Peyer's patch (tissue), 4 donors: ENCODE measurements at regions not wholly inside any gene's neighbourhood (a gene's known extent, or its start where the extent isn't known, plus 50 kb on each side); places are given as distances from the start of the nearest gene placed in this dataset.

ENCODE experiments used
- DNase-seq, 3 donors: peaks; one replicate each; pipeline ENCODE4 v3.0.0-alpha.2; 2017 to 2019
- H3K27ac ChIP-seq, 4 donors: fragments of 200-600 bp; sonication (generic); one replicate each; pipeline ENCODE4 v1.5.1; 2016 to 2019
- H3K27me3 ChIP-seq, 2 donors: fragments of 200-600 bp; sonication (generic); one replicate each; pipeline ENCODE4 v1.5.1; 2019
- H3K36me3 ChIP-seq, 3 donors: fragments of 200-600 bp; sonication (generic); one replicate each; pipeline ENCODE4 v1.5.1; 2016 to 2019
- H3K4me1 ChIP-seq, 4 donors: fragments of 200-600 bp; sonication (generic); one replicate each; pipeline ENCODE4 v1.5.1; 2016 to 2019
- H3K4me3 ChIP-seq, 4 donors: fragments of 200-600 bp; sonication (generic); 1 replicate in 3 of 4; 2 replicates in 1 of 4; pipeline ENCODE4 v1.5.1; 2016 to 2019; ENCODE audit warnings: mild to moderate bottlenecking in 1 of 4
- H3K9me3 ChIP-seq, 4 donors: fragments of 200-600 bp; sonication (generic); one replicate each; pipeline ENCODE4 v1.5.1; 2016 to 2019; ENCODE audit warnings: mild to moderate bottlenecking in 1 of 4
- POLR2A ChIP-seq, 2 donors: fragments of 450-650 bp; IDR thresholded peaks; one replicate each; pipeline ENCODE4 v1.5.1; 2017; ENCODE audit warnings: antibody characterized with exemption in 2 of 2, mild to moderate bottlenecking in 2 of 2, moderate library complexity in 2 of 2
- TF ChIP-seq, protein P1 (sequence below), 6 experiments: fragments of 450-650 bp in 4 of 6; fragments of 200-600 bp in 2 of 6; sonication (generic) in 1 of 6; IDR thresholded peaks; one replicate each; pipeline ENCODE4 v1.5.1; 2017 to 2019; ENCODE audit warnings: antibody characterized with exemption in 6 of 6, mild to moderate bottlenecking in 3 of 6, moderate library complexity in 1 of 6

DNA sequence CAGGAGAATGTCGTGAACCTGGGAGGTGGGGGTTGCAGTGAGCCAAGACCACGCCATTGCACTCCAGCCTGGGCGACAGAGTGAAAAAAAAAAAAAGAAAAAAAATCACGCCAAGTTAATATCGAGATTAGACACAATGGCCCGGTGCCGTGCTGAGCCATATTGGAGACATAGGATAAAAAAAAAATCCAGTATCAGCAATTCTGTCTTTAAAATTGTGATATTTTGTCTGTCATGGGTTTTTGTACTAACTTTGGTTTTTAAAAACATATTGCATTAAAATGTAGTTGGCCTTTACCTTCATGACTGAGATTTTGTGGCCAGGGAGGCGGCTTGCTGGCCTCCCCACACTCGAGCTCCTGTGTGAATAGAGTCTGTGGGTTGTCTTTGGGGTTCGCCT, 62.8 kb upstream of the PITRM1 start:
- Histone ChIP-seq H3K36me3 (no peaks in the 10 kb centered on the region), H3K4me3 (no peak overlapping the region), H3K4me1 (peaks cover 0 to 7% (median 0%) of the 10 kb centered on the region in 4 donors), H3K9me3 (no peaks in the 10 kb centered on the region), H3K27ac (no peak overlapping the region), H3K27me3 (no peaks in the 10 kb centered on the region)
- TF ChIP-seq POLR2A (IDR thresholded peaks at IDR 0.05): no peak
- TF ChIP-seq, protein P1, sequence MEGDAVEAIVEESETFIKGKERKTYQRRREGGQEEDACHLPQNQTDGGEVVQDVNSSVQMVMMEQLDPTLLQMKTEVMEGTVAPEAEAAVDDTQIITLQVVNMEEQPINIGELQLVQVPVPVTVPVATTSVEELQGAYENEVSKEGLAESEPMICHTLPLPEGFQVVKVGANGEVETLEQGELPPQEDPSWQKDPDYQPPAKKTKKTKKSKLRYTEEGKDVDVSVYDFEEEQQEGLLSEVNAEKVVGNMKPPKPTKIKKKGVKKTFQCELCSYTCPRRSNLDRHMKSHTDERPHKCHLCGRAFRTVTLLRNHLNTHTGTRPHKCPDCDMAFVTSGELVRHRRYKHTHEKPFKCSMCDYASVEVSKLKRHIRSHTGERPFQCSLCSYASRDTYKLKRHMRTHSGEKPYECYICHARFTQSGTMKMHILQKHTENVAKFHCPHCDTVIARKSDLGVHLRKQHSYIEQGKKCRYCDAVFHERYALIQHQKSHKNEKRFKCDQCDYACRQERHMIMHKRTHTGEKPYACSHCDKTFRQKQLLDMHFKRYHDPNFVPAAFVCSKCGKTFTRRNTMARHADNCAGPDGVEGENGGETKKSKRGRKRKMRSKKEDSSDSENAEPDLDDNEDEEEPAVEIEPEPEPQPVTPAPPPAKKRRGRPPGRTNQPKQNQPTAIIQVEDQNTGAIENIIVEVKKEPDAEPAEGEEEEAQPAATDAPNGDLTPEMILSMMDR (IDR thresholded peaks at IDR 0.05): no peak
- DNase-seq: no peak

DNA sequence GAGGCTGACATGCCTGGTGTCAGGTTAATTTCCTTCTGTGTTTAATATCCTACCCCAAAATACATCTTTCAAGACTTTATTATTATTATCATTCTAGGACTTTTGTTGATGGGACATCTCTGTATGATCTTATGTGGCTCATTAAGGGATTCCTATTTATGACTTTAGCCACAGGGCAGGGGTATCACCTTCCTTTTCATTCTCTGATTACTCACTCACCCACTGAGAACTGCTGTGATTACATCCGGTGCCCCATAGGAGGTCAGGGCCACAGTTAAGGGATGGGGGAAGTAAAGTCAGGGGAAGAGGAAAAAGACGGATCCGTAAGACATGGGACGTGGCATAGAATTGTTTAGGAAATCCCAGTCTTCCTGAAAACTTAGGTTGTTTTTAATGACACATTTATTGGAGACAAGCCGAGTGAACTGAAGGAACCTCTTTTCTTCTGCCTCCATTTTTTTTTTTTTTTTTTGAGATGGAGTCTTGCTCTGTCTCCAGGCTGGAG, 61.0 kb upstream of the PITRM1 start:
- H3K9me3 ChIP-seq: no peaks in the 10 kb centered on the region
- H3K27ac ChIP-seq: no peak overlapping the region
- H3K36me3 ChIP-seq: no peaks in the 10 kb centered on the region
- TF ChIP-seq POLR2A (IDR thresholded peaks at IDR 0.05): no peak
- TF ChIP-seq, protein P1 (IDR thresholded peaks at IDR 0.05): no peak
- no peaks in the 10 kb centered on the region for H3K4me1 ChIP-seq
- DNase-seq: no peak
- H3K27me3 ChIP-seq: no peaks in the 10 kb centered on the region
- H3K4me3 ChIP-seq: no peak overlapping the region

GRCh38 chr10:3231951-3232730, 59.6 kb upstream of the PITRM1 start:
- H3K27ac ChIP-seq: no peak overlapping the region
- H3K4me1 ChIP-seq: no peaks in the 10 kb centered on the region
- DNase-seq: no peak
- H3K4me3 ChIP-seq: no peak overlapping the region
- TF ChIP-seq, protein P1 (IDR thresholded peaks at IDR 0.05): no peak
- no peak for TF ChIP-seq POLR2A (IDR thresholded peaks at IDR 0.05)
- no peaks in the 10 kb centered on the region for H3K27me3 ChIP-seq
- no peaks in the 10 kb centered on the region for H3K36me3 ChIP-seq
- no peaks in the 10 kb centered on the region for H3K9me3 ChIP-seq

DNA sequence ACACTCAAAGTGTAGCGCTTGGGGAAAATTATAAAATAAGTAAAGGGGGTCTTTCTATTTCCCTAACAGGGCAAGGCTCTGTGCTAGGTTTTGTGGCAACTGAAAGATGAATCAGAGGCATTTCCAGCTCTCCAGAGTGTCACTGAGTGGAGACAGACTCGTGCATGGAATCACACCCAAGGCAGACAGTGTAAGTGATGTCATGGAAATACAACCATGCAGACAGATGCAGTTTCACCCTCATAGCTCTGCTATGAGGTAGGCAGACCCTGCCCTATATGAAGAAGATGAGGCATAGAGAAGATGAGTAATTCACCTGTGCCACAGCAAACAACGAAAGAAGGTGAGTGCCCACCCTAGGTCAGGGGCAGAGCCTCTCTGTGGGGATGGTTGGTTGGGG, 57.2 kb upstream of the PITRM1 start:
- Histone ChIP-seq H3K4me3 (no peak overlapping the region), H3K36me3 (no peaks in the 10 kb centered on the region), H3K27me3 (no peaks in the 10 kb centered on the region), H3K9me3 (no peaks in the 10 kb centered on the region), H3K27ac (no peak overlapping the region), H3K4me1 (no peaks in the 10 kb centered on the region)
- no peak for DNase-seq
- TF ChIP-seq, protein P1 (IDR thresholded peaks at IDR 0.05): no peak
- TF ChIP-seq POLR2A (IDR thresholded peaks at IDR 0.05): no peak

DNA sequence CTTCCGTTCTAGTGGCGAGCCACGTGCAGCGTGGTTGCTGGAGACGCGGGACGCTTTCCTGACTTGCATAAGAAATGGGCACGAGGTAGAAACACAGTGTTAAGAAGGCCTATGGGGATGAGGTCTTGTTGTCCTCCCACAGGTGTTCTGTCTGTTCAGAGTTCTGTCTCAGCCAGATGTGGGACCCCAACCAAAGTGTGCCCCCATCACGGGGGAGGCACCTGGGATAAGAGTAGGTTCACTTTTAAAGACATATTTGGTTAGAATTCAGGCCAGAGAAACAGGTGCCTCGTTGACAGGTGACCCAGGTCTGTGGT, 56.0 kb upstream of the PITRM1 start:
- Histone ChIP-seq H3K27me3 (no peaks in the 10 kb centered on the region), H3K36me3 (no peaks in the 10 kb centered on the region), H3K27ac (peak overlapping the region in 1 of 4 donors; percentile 3), H3K9me3 (no peaks in the 10 kb centered on the region), H3K4me1 (no peaks in the 10 kb centered on the region), H3K4me3 (no peak overlapping the region)
- DNase-seq: no peak
- no peak for TF ChIP-seq POLR2A (IDR thresholded peaks at IDR 0.05)
- TF ChIP-seq, protein P1 (IDR thresholded peaks at IDR 0.05): no peak
